ENCODE measurements at regions not wholly inside any gene's neighbourhood (a gene's known extent, or its start where the extent isn't known, plus 50 kb on each side); places are given as distances from the start of the nearest gene placed in this dataset.

- ChIA-PET CTCF (interaction anchor here (2.0 kb wide), 1 partner anchor 140 kb away, joined by 6 read pairs; no protein-coding TSS in a partner anchor), POLR2A (no interaction called here)
- no peaks in the 10 kb centered on the region for H3K4me1 Mint-ChIP-seq (ENCODE audit: low read depth)
- peaks cover 4% of the 10 kb centered on the region for H3K27me3 Mint-ChIP-seq (ENCODE audit: low read depth)
- no peaks in the 10 kb centered on the region for H3K36me3 Mint-ChIP-seq (ENCODE audit: low read depth)
- ATAC-seq (no peak), DNase-seq (no peak)
- H3K4me3 Mint-ChIP-seq: no peak overlapping the region
- no peak overlapping the region for H3K27ac Mint-ChIP-seq
- no peaks in the 10 kb centered on the region for H3K9me3 Mint-ChIP-seq (ENCODE audit: insufficient read depth)
These were observed 67.7 kb upstream of the SMARCA2 start for GRCh38 chr9:1947438-1947837.

GRCh38 chr9:1948541-1948940 lies 66.6 kb upstream of the SMARCA2 start:
- no peak overlapping the region for H3K4me3 Mint-ChIP-seq
- no peaks in the 10 kb centered on the region for H3K4me1 Mint-ChIP-seq (ENCODE audit: low read depth)
- ChIA-PET POLR2A (no interaction called here), CTCF (no interaction called here)
- no peak overlapping the region for H3K27ac Mint-ChIP-seq
- H3K9me3 Mint-ChIP-seq (ENCODE audit: insufficient read depth): no peaks in the 10 kb centered on the region
- DNase-seq (no peak), ATAC-seq (no peak)
- peaks cover 5% of the 10 kb centered on the region for H3K27me3 Mint-ChIP-seq (ENCODE audit: low read depth)
- H3K36me3 Mint-ChIP-seq (ENCODE audit: low read depth): no peaks in the 10 kb centered on the region

- Mint-ChIP-seq H3K27me3 (ENCODE audit: low read depth) (peaks cover 8% of the 10 kb centered on the region), H3K4me1 (ENCODE audit: low read depth) (no peaks in the 10 kb centered on the region), H3K36me3 (ENCODE audit: low read depth) (no peaks in the 10 kb centered on the region), H3K9me3 (ENCODE audit: insufficient read depth) (no peaks in the 10 kb centered on the region), H3K4me3 (no peak overlapping the region), H3K27ac (no peak overlapping the region)
- ChIA-PET CTCF (no interaction called here), POLR2A (no interaction called here)
- ATAC-seq (no peak), DNase-seq (no peak)
These were observed 63.7 kb upstream of the SMARCA2 start for GRCh38 chr9:1951446-1951845.

GRCh38 chr9:1952001-1952400 lies 63.1 kb upstream of the SMARCA2 start:
- DNase-seq: no peak
- H3K4me3 Mint-ChIP-seq: no peak overlapping the region
- ATAC-seq: no peak
- H3K9me3 Mint-ChIP-seq (ENCODE audit: insufficient read depth): no peaks in the 10 kb centered on the region
- H3K27ac Mint-ChIP-seq: no peak overlapping the region
- ChIA-PET CTCF (interaction anchor here (1.0 kb wide), 1 partner anchor 12 kb away, joined by 3 read pairs; no protein-coding TSS in a partner anchor), POLR2A (no interaction called here)
- peaks cover 8% of the 10 kb centered on the region for H3K27me3 Mint-ChIP-seq (ENCODE audit: low read depth)
- no peaks in the 10 kb centered on the region for H3K36me3 Mint-ChIP-seq (ENCODE audit: low read depth)
- H3K4me1 Mint-ChIP-seq (ENCODE audit: low read depth): no peaks in the 10 kb centered on the region

GRCh38 chr9:1954238-1954637 lies 60.9 kb upstream of the SMARCA2 start:
- ATAC-seq: no peak
- no peaks in the 10 kb centered on the region for H3K9me3 Mint-ChIP-seq (ENCODE audit: insufficient read depth)
- no peak overlapping the region for H3K27ac Mint-ChIP-seq
- CTCF ChIA-PET: interaction anchor here (1.4 kb wide), 1 partner anchor 15 kb away, joined by 3 read pairs; no protein-coding TSS in a partner anchor
- no peak for DNase-seq
- no peaks in the 10 kb centered on the region for H3K4me1 Mint-ChIP-seq (ENCODE audit: low read depth)
- H3K27me3 Mint-ChIP-seq (ENCODE audit: low read depth): peaks cover 7% of the 10 kb centered on the region
- H3K36me3 Mint-ChIP-seq (ENCODE audit: low read depth): no peaks in the 10 kb centered on the region
- H3K4me3 Mint-ChIP-seq: no peak overlapping the region
- POLR2A ChIA-PET: no interaction called here

- Mint-ChIP-seq H3K27me3 (ENCODE audit: low read depth) (peaks cover 7% of the 10 kb centered on the region), H3K36me3 (ENCODE audit: low read depth) (no peaks in the 10 kb centered on the region), H3K27ac (no peak overlapping the region), H3K4me1 (ENCODE audit: low read depth) (no peaks in the 10 kb centered on the region), H3K4me3 (no peak overlapping the region), H3K9me3 (ENCODE audit: insufficient read depth) (no peaks in the 10 kb centered on the region)
- ATAC-seq (no peak), DNase-seq (no peak)
- CTCF ChIA-PET: no interaction called here
- POLR2A ChIA-PET: no interaction called here
These were observed 58.2 kb upstream of the SMARCA2 start for GRCh38 chr9:1956958-1957357.

- no peak overlapping the region for H3K4me3 Mint-ChIP-seq
These were observed 57.3 kb upstream of the SMARCA2 start for GRCh38 chr9:1957856-1958255.

GRCh38 chr9:1959371-1959770 lies 55.8 kb upstream of the SMARCA2 start:
- Mint-ChIP-seq H3K4me3 (no peak overlapping the region), H3K27ac (no peak overlapping the region), H3K36me3 (ENCODE audit: low read depth) (no peaks in the 10 kb centered on the region), H3K4me1 (ENCODE audit: low read depth) (no peaks in the 10 kb centered on the region), H3K9me3 (ENCODE audit: insufficient read depth) (no peaks in the 10 kb centered on the region), H3K27me3 (ENCODE audit: low read depth) (peaks cover 3% of the 10 kb centered on the region)
- CTCF ChIA-PET: interaction anchor here (1.1 kb wide), 1 partner anchor 13 kb away, joined by 3 read pairs; no protein-coding TSS in a partner anchor
- no peak for ATAC-seq
- no peak for DNase-seq
- POLR2A ChIA-PET: no interaction called here

More at GRCh38 chr9:1957856-1958255, 57.3 kb upstream of the SMARCA2 start:
- Mint-ChIP-seq H3K4me1 (ENCODE audit: low read depth) (no peaks in the 10 kb centered on the region), H3K9me3 (ENCODE audit: insufficient read depth) (no peaks in the 10 kb centered on the region), H3K27me3 (ENCODE audit: low read depth) (peaks cover 7% of the 10 kb centered on the region), H3K27ac (no peak overlapping the region), H3K36me3 (ENCODE audit: low read depth) (no peaks in the 10 kb centered on the region)
- ChIA-PET POLR2A (no interaction called here), CTCF (interaction anchor here (0.9 kb wide), 1 partner anchor 129 kb away, joined by 3 read pairs; no protein-coding TSS in a partner anchor)
- DNase-seq (no peak), ATAC-seq (no peak)

GRCh38 chr9:1960342-1961042 lies 54.7 kb upstream of the SMARCA2 start:
- ChIA-PET POLR2A (no interaction called here), CTCF (no interaction called here)
- H3K4me1 Mint-ChIP-seq (ENCODE audit: low read depth): no peaks in the 10 kb centered on the region
- H3K27ac Mint-ChIP-seq: no peak overlapping the region
- no peaks in the 10 kb centered on the region for H3K9me3 Mint-ChIP-seq (ENCODE audit: insufficient read depth)
- no peak overlapping the region for H3K4me3 Mint-ChIP-seq
- ATAC-seq (no peak), DNase-seq (no peak)
- no peaks in the 10 kb centered on the region for H3K27me3 Mint-ChIP-seq (ENCODE audit: low read depth)
- no peaks in the 10 kb centered on the region for H3K36me3 Mint-ChIP-seq (ENCODE audit: low read depth)

GRCh38 chr9:1962122-1962521 lies 53.0 kb upstream of the SMARCA2 start:
- DNase-seq (no peak), ATAC-seq (no peak)
- CTCF ChIA-PET: no interaction called here
- H3K4me1 Mint-ChIP-seq (ENCODE audit: low read depth): no peaks in the 10 kb centered on the region
- no peaks in the 10 kb centered on the region for H3K9me3 Mint-ChIP-seq (ENCODE audit: insufficient read depth)
- no peaks in the 10 kb centered on the region for H3K36me3 Mint-ChIP-seq (ENCODE audit: low read depth)
- POLR2A ChIA-PET: no interaction called here
- no peaks in the 10 kb centered on the region for H3K27me3 Mint-ChIP-seq (ENCODE audit: low read depth)
- H3K27ac Mint-ChIP-seq: no peak overlapping the region
- H3K4me3 Mint-ChIP-seq: no peak overlapping the region

- ChIA-PET POLR2A (no interaction called here), CTCF (interaction anchor here (1.7 kb wide), 1 partner anchor 23 kb away, joined by 5 read pairs; no protein-coding TSS in a partner anchor)
- Mint-ChIP-seq H3K27ac (no peak overlapping the region), H3K4me1 (ENCODE audit: low read depth) (no peaks in the 10 kb centered on the region), H3K27me3 (ENCODE audit: low read depth) (no peaks in the 10 kb centered on the region), H3K36me3 (ENCODE audit: low read depth) (no peaks in the 10 kb centered on the region), H3K4me3 (no peak overlapping the region), H3K9me3 (ENCODE audit: insufficient read depth) (no peaks in the 10 kb centered on the region)
- no peak for DNase-seq
- no peak for ATAC-seq
These were observed 52.5 kb upstream of the SMARCA2 start for GRCh38 chr9:1962588-1963106.

GRCh38 chr9:1964093-1964492 lies 51.1 kb upstream of the SMARCA2 start:
- POLR2A ChIA-PET: no interaction called here
- H3K4me1 Mint-ChIP-seq (ENCODE audit: low read depth): no peaks in the 10 kb centered on the region
- CTCF ChIA-PET: interaction anchor here (1.7 kb wide), 1 partner anchor 24 kb away, joined by 5 read pairs; no protein-coding TSS in a partner anchor

More at GRCh38 chr9:1964093-1964492, 51.1 kb upstream of the SMARCA2 start:
- Mint-ChIP-seq H3K27me3 (ENCODE audit: low read depth) (no peaks in the 10 kb centered on the region), H3K4me3 (no peak overlapping the region), H3K9me3 (ENCODE audit: insufficient read depth) (no peaks in the 10 kb centered on the region), H3K36me3 (ENCODE audit: low read depth) (no peaks in the 10 kb centered on the region), H3K27ac (no peak overlapping the region)
- ATAC-seq: no peak
- DNase-seq: no peak

Measured in activated CD8-positive, alpha-beta T cell treated with anti-CD3 and anti-CD28 coated beads, Interleukin-2, amount 10 ng/mL, durations not matched to agents 7 days and 5 days (primary cell).